GM23338 (cell line): ENCODE measurements at regions not wholly inside any gene's neighbourhood (a gene's known extent, or its start where the extent isn't known, plus 50 kb on each side); places are given as distances from the start of the nearest gene placed in this dataset.

Experiments used
- CREB1 ChIP-seq: fragments of 250-450 bp; sonication (Bioruptor Pico); IDR thresholded peaks from 2 replicates; pipeline ENCODE4 v1.5.0; 2020; ENCODE audit warnings: low read depth, mild to moderate bottlenecking, moderate library complexity
- ETS1 ChIP-seq: IDR thresholded peaks from 2 replicates; pipeline ENCODE4 v1.6.1; 2016; ENCODE audit warnings: antibody characterized with exemption
- EZH2phosphoT487 ChIP-seq: fragments of 200-600 bp; sonication (generic); IDR thresholded peaks from one replicate; pipeline ENCODE4 v1.8.1; 2018; ENCODE audit warnings: antibody characterized with exemption; ENCODE audit not compliant: unreplicated experiment
- NANOG ChIP-seq: IDR thresholded peaks from 2 replicates; pipeline ENCODE4 v1.6.1; 2016; ENCODE audit warnings: antibody characterized with exemption, borderline replicate concordance
- REST ChIP-seq: IDR thresholded peaks from one replicate; pipeline ENCODE4 v1.6.1; 2018; ENCODE audit warnings: antibody characterized with exemption; ENCODE audit not compliant: unreplicated experiment
- ZNF331 ChIP-seq: fragments of 250-450 bp; sonication (Bioruptor Pico); IDR thresholded peaks from 2 replicates; pipeline ENCODE4 v1.5.0; 2020; ENCODE audit warnings: low read depth, mild to moderate bottlenecking, moderate library complexity
- ZNF462 ChIP-seq: fragments of 250-450 bp; sonication (Bioruptor Pico); IDR thresholded peaks from 2 replicates; pipeline ENCODE4 v1.5.0; 2020; ENCODE audit warnings: mild to moderate bottlenecking, moderate library complexity

- TF ChIP-seq REST (no peak), NANOG (no peak), ETS1 (no peak), ZNF331 (CRISPR knock-in tag) (no peak), EZH2phosphoT487 (no peak), CREB1 (CRISPR knock-in tag) (no peak), ZNF462 (no peak)
Observed at GRCh38 chr6:164345806-164346496, 931.4 kb downstream of the QKI start (continued).
